PC-3 (cell line): ENCODE measurements at regions not wholly inside any gene's neighbourhood (a gene's known extent, or its start where the extent isn't known, plus 50 kb on each side); places are given as distances from the start of the nearest gene placed in this dataset.

Experiments
- ATAC-seq: fragments of 200-7000 bp; cut with Tn5 transposase; 2 replicates; pipeline ENCODE4 v1.9.1; 2020; ENCODE audit warnings: mild to moderate bottlenecking, moderate library complexity
- BruUV-seq: library from RNA; stranded (reverse); fragments of 400-500 nt; replicated peaks from 2 replicates; lab custom pipeline; 2021; lab: Mats Ljungman, UMichigan
- CTCF ChIA-PET: fragments of 300-600 bp; sonication (Branson Sonifier 250); formaldehyde crosslinking; loops from one replicate; lab custom pipeline; 2022; ENCODE audit warnings: antibody characterized with exemption; lab: Charles Lee
- POLR2A ChIA-PET: fragments of 300-600 bp; sonication (Branson Sonifier 250); formaldehyde crosslinking; loops from one replicate; lab custom pipeline; 2022; ENCODE audit warnings: antibody characterized with exemption; ENCODE audit not compliant: unreplicated experiment; lab: Charles Lee
- DNase-seq: peaks from one replicate; pipeline ENCODE4 v3.0.0-alpha.2; 2015
- H2AFZ ChIP-seq: fragments of 300-600 bp; sonication (generic); 2 replicates; pipeline ENCODE4 v1.6.0; 2016; ENCODE audit warnings: antibody characterized with exemption, low read length
- H3F3A ChIP-seq: fragments of 300-600 bp; sonication (generic); one replicate; pipeline ENCODE4 v1.6.0; 2017; ENCODE audit warnings: antibody characterized with exemption, low read length, control low read depth, mild to moderate bottlenecking; ENCODE audit not compliant: unreplicated experiment
- H3K27ac ChIP-seq: fragments of 300-600 bp; sonication (generic); 2 replicates; pipeline ENCODE4 v1.5.1; 2016; ENCODE audit warnings: mild to moderate bottlenecking, low read length
- H3K27me3 ChIP-seq: fragments of 300-600 bp; sonication (generic); 2 replicates; pipeline ENCODE4 v1.6.1; 2016; ENCODE audit warnings: low read length, mixed read lengths
- H3K36me3 ChIP-seq: fragments of 300-600 bp; sonication (generic); 2 replicates; pipeline ENCODE4 v1.6.1; 2016; ENCODE audit warnings: low read depth, mixed run types, low read length, mixed read lengths
- H3K4me1 ChIP-seq: fragments of 300-600 bp; sonication (generic); 2 replicates; pipeline ENCODE4 v1.5.1; 2016; ENCODE audit warnings: low read length; ENCODE audit not compliant: insufficient read depth
- H3K4me2 ChIP-seq: fragments of 300-600 bp; sonication (generic); 2 replicates; pipeline ENCODE4 v1.6.0; 2016; ENCODE audit warnings: low read length
- H3K4me3 ChIP-seq: fragments of 300-600 bp; sonication (generic); 2 replicates; pipeline ENCODE4 v1.5.1; 2016; ENCODE audit warnings: mild to moderate bottlenecking, low read length, mixed read lengths
- H3K79me2 ChIP-seq: fragments of 300-600 bp; sonication (generic); 2 replicates; pipeline ENCODE4 v1.6.1; 2017; ENCODE audit warnings: low read length, mixed read lengths
- H3K9ac ChIP-seq: fragments of 300-600 bp; sonication (generic); 2 replicates; pipeline ENCODE4 v1.6.0; 2016; ENCODE audit warnings: mild to moderate bottlenecking, low read length
- H3K9me2 ChIP-seq: fragments of 300-600 bp; sonication (generic); replicated peaks from 2 replicates; pipeline ENCODE4 v1.6.1; 2016; ENCODE audit warnings: mixed run types, low read length, mixed read lengths
- H3K9me3 ChIP-seq: fragments of 300-600 bp; sonication (generic); 2 replicates; pipeline ENCODE4 v1.6.1; 2016; ENCODE audit warnings: low read length, mixed read lengths
- H4K20me1 ChIP-seq: fragments of 300-600 bp; sonication (generic); 2 replicates; pipeline ENCODE4 v1.6.1; 2016; ENCODE audit warnings: low read length, mixed read lengths
- CTCF ChIP-seq: fragments of 300-600 bp; sonication (generic); conservative IDR thresholded peaks from 2 replicates; pipeline ENCODE4 v1.5.1; 2017; ENCODE audit warnings: antibody characterized with exemption, low read depth, mild to moderate bottlenecking, low read length
- EZH2 ChIP-seq: fragments of 300-600 bp; sonication (generic); IDR thresholded peaks from one replicate; pipeline ENCODE4 v1.6.1; 2017; ENCODE audit warnings: antibody characterized with exemption, mild to moderate bottlenecking, low read length; ENCODE audit not compliant: unreplicated experiment
- EZH2phosphoT487 ChIP-seq: fragments of 300-600 bp; sonication (generic); IDR thresholded peaks from 2 replicates; pipeline ENCODE4 v1.6.1; 2018; ENCODE audit warnings: mild to moderate bottlenecking, antibody characterized with exemption, low read length, borderline replicate concordance
- intact Hi-C: fragments of 100-400 bp; cut with micrococcal nuclease; formaldehyde crosslinking; loops from 2 replicates; pipeline ENCODE4 v1.9.0; 2023

DNA sequence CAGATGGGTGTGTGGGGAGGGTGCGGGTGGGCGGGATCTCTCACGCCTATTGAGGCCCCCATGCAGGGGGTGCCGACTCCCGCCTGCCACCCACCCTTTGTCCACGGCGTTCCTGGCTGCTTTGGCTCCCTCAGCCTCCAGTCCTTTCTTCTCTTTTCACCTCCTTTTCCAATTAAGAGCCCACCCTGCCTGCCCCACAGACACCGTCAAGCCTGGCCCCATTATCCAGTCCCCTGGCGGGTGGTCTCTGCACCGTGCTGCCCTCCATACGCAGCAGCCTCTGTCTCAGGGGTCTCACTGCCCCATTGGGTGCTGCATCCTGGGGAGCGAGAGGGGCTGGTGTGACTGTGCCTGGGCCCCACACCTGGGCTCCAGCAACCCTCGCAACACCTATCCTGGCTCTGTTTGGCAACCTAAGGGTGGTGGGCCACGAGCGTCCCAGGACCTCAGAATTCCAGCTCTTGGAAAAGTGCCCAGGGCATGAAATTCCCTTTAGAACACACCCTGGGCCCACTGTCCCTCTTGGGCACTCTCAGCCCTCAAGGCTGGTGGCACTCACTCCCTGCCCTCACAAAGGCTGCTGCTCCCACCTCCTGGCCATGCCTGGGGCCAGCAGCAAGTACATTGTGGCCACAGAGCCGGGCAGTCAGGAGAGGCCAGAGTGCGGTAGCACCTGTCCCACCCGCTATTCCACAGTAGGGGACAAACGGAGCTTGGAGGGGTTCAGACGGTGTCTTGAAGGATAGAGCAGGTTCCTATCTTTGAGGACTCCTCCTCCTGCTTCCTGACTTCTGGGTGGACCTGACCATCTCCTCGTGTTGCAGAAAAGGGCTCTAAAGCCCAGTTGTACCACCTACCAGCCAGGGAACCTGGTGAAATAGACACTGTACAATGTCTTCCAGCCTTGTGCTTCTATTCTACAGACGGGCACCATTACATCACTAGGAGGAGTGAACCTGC lies 114.1 kb downstream of the KIF26A start:
- CTCF ChIA-PET, result no interaction called here

GRCh38 chr14:104253223-104253822 lies 114.9 kb downstream of the KIF26A start:
- no TSS peak for BruUV-seq
- H3K9me3 ChIP-seq, result no peaks in the 10 kb centered on the region
- no peaks in the 10 kb centered on the region for H3K79me2 ChIP-seq

More for the DNA sequence above, 114.1 kb downstream of the KIF26A start:
- Histone ChIP-seq H3K36me3 (no peaks in the 10 kb centered on the region), H3K4me1 (no peaks in the 10 kb centered on the region), H3K79me2 (no peaks in the 10 kb centered on the region), H3K4me3 (no peak overlapping the region), H3K27ac (no peak overlapping the region), H2AFZ (no peak overlapping the region), H3K9me2 (no peaks in the 10 kb centered on the region), H3K27me3 (no peaks in the 10 kb centered on the region), H4K20me1 (no peaks in the 10 kb centered on the region), H3F3A (no peaks in the 10 kb centered on the region), H3K9ac (no peak overlapping the region), H3K4me2 (no peak overlapping the region), H3K9me3 (no peaks in the 10 kb centered on the region)
- BruUV-seq, result no TSS peak
- intact Hi-C loops, result no loop called here
- TF ChIP-seq EZH2phosphoT487, result no peak
- no peak for TF ChIP-seq EZH2
- no peak for DNase-seq
- POLR2A ChIA-PET, result no interaction called here
- ATAC-seq, result no peak; the same call in 1 of the 2 replicates

More at GRCh38 chr14:104253223-104253822, 114.9 kb downstream of the KIF26A start:
- H3F3A ChIP-seq, result no peaks in the 10 kb centered on the region
- no peaks in the 10 kb centered on the region for H3K36me3 ChIP-seq
- H2AFZ ChIP-seq, result no peak overlapping the region
- H3K4me2 ChIP-seq, result no peak overlapping the region
- POLR2A ChIA-PET, result no interaction called here
- H4K20me1 ChIP-seq, result no peaks in the 10 kb centered on the region
- H3K4me3 ChIP-seq, result no peak overlapping the region
- H3K4me1 ChIP-seq, result no peaks in the 10 kb centered on the region
- H3K9me2 ChIP-seq, result no peaks in the 10 kb centered on the region
- H3K9ac ChIP-seq, result no peak overlapping the region
- H3K27ac ChIP-seq, result no peak overlapping the region
- CTCF ChIA-PET, result no interaction called here
- no peak for TF ChIP-seq CTCF
- TF ChIP-seq EZH2phosphoT487, result no peak
- no peak for TF ChIP-seq EZH2
- H3K27me3 ChIP-seq, result peaks cover 6% of the 10 kb centered on the region; the same call in 1 of the 2 replicates
- intact Hi-C loops, result no loop called here
- no peak for DNase-seq
- ATAC-seq, result no peak
